Stimulated activated CD4-positive, alpha-beta T cell treated with anti-CD3 and anti-CD28 coated beads, TNF-alpha, amount 100 ng/mL, for 1 hour (primary cell): ENCODE measurements at regions not wholly inside any gene's neighbourhood (a gene's known extent, or its start where the extent isn't known, plus 50 kb on each side); places are given as distances from the start of the nearest gene placed in this dataset.

Source experiments
- DNase-seq, 3 donors: peaks; one replicate each; pipeline ENCODE4 v3.0.0-alpha.2; 2020; ENCODE audit warnings: low read depth in 3 of 3, low spot score in 1 of 3

- no peak for DNase-seq
Measured at GRCh38 chr11:104451197-104451893, 287.4 kb upstream of the PDGFD start.

- no peak for DNase-seq
Measured at GRCh38 chr11:104443387-104443786, 279.4 kb upstream of the PDGFD start.

GRCh38 chr11:104442321-104442720, 278.4 kb upstream of the PDGFD start:
- no peak for DNase-seq

GRCh38 chr11:104435494-104435893, 271.5 kb upstream of the PDGFD start:
- DNase-seq, result no peak

GRCh38 chr11:104433751-104434150, 269.8 kb upstream of the PDGFD start:
- DNase-seq, result no peak

GRCh38 chr11:104432981-104433380, 269.0 kb upstream of the PDGFD start:
- DNase-seq, result no peak

- no peak for DNase-seq
Measured at GRCh38 chr11:104432526-104432925, 268.6 kb upstream of the PDGFD start.

GRCh38 chr11:104422324-104422944, 258.5 kb upstream of the PDGFD start:
- DNase-seq, result no peak

GRCh38 chr11:104410336-104410735, 246.4 kb upstream of the PDGFD start:
- DNase-seq, result no peak

GRCh38 chr11:104408630-104409029, 244.7 kb upstream of the PDGFD start:
- DNase-seq, result no peak

GRCh38 chr11:104405277-104405676, 241.3 kb upstream of the PDGFD start:
- DNase-seq, result no peak

- DNase-seq, result no peak
Measured at GRCh38 chr11:104404231-104405175, 240.6 kb upstream of the PDGFD start.

GRCh38 chr11:104402812-104403521, 239.0 kb upstream of the PDGFD start:
- no peak for DNase-seq

GRCh38 chr11:104394508-104394907, 230.6 kb upstream of the PDGFD start:
- DNase-seq, result no peak

- no peak for DNase-seq
Measured at GRCh38 chr11:104390651-104391050, 226.7 kb upstream of the PDGFD start.

- DNase-seq, result no peak
Measured at GRCh38 chr11:104385884-104386283, 221.9 kb upstream of the PDGFD start.

- DNase-seq, result no peak
Measured at GRCh38 chr11:104380358-104380757, 216.4 kb upstream of the PDGFD start.

- DNase-seq, result no peak
Measured at GRCh38 chr11:104372111-104372510, 208.2 kb upstream of the PDGFD start.

GRCh38 chr11:104370478-104370877, 206.5 kb upstream of the PDGFD start:
- no peak for DNase-seq

- no peak for DNase-seq
Measured at GRCh38 chr11:104369761-104370160, 205.8 kb upstream of the PDGFD start.

- DNase-seq, result no peak
Measured at GRCh38 chr11:104366321-104366734, 202.4 kb upstream of the PDGFD start.
